ENCODE measurements at regions not wholly inside any gene's neighbourhood (a gene's known extent, or its start where the extent isn't known, plus 50 kb on each side); places are given as distances from the start of the nearest gene placed in this dataset.

GRCh38 chr12:111068290-111068689 lies 147.9 kb upstream of the MYL2 start:
- DNase-seq = no peak

DNA sequence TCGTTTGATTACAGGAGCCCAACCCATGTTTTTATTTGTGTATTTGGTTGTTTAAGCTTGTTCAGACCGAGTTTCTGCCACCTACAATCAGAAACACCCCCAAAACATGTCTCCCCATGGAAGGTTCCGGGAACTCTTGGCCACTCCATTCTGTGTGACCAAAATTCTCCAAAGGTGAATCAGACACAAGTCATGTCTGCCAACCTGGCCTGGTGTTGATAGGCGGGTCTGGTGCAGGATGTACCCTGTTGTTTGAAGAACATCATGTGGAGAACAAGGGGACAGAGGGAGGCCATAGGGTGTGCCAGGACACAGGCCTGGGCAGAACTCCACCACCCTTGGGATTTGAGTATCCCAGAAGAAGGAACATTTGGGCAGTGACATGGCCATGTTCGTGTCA lies 147.1 kb upstream of the MYL2 start:
- DNase-seq = no peak

- DNase-seq = no peak
These were observed 146.5 kb upstream of the MYL2 start for GRCh38 chr12:111066744-111067437.

DNA sequence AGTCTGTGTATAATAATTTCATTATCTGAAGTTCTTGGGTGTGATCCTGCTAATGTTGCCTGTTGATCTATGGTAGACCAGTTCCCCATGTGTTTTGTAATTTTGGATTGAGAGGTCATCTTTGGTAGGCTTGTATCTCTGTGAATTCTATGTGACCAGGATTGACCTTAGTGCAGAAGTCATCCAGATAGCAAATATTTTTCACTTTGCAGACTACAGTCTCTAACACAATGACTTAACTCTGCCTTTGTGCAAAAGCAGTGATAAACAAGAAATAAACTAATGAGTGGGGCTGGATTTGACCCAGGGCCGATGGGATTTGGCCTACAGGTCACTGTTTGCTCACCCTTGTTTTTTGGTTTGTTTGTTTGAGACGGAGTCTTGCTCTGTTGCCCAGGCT lies 144.6 kb upstream of the MYL2 start:
- DNase-seq = no peak

- no peak for DNase-seq
These were observed 143.8 kb upstream of the MYL2 start for GRCh38 chr12:111064154-111064553.

- DNase-seq = no peak
These were observed 143.1 kb upstream of the MYL2 start for GRCh38 chr12:111063295-111064026.

- DNase-seq = no peak
These were observed 137.5 kb upstream of the MYL2 start for GRCh38 chr12:111057701-111058425.

GRCh38 chr12:111056618-111057521 lies 136.5 kb upstream of the MYL2 start:
- no peak for DNase-seq

DNA sequence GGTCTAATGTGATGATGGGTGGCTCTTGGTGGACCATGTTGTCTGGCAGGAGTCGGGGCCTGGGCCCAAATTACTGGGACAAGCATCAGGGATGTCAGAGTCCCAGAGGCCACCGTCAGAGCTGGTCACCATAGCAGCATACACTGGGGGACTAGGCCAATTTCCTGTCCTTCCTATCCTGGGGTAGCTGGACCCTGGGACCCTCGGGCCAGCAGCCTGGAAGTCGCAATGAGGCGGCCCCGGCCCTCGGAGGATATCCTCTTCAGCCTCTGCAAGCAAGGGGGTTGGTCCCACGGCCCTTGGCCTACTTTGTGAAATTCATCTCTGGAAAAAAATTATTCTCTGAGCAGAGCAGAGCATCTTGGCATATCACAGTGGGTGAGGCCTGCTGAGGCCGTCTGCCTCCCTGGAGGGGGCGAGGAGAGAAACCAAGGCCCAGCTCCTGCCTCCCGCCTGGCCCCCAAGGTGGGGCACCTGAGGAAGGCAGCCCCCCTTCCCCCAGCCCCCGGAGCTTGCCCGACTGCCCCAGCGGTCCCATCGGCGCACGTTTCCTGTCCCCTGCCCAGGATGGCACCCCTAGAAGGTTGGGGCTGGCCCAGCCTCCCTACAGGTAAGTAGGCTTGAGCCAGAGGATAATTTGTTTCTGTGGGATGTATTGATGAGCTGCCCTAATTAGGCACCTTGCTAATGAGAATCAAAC lies 135.0 kb upstream of the MYL2 start:
- DNase-seq = no peak

DNA sequence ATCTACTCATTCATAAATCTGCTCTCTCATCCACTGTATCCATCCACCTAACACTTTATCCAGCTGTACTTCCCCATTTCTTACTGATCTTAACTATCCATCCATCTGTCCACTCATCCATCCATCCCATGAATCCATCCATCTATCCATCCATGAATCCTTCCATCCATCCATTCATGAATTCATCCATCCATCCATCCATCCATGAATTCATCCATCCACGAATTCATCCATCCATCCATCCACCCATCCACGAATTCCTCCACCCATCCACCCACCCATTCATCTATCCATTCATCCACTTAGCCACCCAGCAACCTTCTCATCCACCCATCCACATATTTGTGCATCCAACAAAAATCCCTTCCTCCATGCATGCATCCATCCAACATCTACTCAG lies 128.6 kb upstream of the MYL2 start:
- no peak for DNase-seq

GRCh38 chr12:111046896-111047295 lies 126.5 kb upstream of the MYL2 start:
- DNase-seq = no peak

DNA sequence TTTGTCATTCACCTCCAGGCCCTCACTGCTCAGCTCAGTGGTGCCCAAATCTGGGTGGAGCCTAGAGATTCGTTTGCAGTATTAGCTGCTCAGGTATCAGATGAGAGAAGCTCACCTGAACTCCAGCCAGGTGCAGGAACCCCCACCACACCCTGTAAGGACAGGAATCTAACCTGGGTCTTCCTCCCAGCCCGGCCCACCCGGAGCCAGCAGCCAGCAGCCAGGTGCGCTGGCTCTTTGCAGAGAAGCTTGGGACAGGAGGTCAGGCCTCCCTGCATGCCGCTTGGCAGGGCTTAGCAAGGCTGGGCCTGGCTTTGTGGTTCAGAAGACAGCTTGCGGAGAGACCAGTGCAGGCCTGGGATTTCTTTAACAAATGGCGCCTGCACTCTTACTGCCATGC lies 125.6 kb upstream of the MYL2 start:
- DNase-seq = no peak

- no peak for DNase-seq
These were observed 120.7 kb upstream of the MYL2 start for GRCh38 chr12:111041091-111041490.

GRCh38 chr12:111040690-111041089 lies 120.3 kb upstream of the MYL2 start:
- no peak for DNase-seq

DNA sequence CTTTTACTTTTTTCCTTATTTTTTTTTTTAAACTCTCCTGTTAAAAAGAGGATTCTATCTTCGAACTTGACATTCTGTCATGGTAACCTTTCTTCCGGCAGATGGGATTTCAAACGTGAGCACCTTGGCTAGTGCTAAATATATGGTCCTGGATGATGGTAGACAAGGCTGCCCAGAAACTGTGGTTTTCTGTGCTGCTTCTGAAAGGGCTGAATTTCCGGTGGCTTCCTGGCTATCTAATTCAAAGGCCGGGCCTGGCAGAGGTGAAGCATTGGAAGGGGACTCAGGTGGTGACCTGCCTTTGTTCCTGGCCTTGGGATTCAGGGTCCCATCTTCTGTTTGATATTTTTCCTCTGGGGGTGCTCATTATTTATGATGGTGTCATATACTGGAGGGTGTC lies 118.6 kb upstream of the MYL2 start:
- no peak for DNase-seq

- no peak for DNase-seq
These were observed 117.7 kb upstream of the MYL2 start for GRCh38 chr12:111038077-111038476.

GRCh38 chr12:111037047-111037446 lies 116.7 kb upstream of the MYL2 start:
- DNase-seq = no peak

DNA sequence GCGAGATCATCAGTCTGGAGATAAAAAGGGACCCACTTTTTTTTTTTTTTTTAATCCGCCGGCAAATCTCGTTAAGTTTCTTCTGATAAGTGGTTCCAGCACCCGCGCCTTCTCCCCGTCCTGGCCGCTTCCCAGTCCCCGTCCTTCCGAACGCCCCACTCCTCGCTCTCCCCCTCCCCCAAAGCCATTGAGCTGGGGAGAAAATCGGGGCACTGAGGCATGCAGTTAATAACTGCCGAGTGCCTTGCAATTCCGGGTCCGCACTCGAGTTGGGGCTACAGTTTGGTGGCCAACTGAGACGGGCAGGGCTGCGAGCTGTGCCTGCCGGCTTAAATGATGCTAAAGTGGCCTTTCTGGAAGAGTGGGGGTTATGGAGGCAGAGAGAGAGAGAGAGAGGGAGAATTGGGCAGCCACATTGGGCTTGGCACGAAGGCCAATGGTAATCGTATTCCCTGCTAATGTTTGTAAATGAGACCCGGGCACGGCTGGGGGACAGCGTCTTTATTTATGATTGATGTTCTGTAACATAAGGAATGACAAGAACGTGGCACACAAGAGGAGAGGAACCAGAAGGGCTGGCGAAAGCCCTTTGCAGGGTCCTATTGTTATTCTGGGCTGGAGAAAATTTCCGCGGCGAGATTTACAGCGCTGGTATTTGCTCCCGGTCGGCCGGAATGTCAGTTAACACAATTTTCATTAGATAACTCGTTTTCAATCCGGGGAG lies 115.4 kb upstream of the MYL2 start:
- no peak for DNase-seq

DNA sequence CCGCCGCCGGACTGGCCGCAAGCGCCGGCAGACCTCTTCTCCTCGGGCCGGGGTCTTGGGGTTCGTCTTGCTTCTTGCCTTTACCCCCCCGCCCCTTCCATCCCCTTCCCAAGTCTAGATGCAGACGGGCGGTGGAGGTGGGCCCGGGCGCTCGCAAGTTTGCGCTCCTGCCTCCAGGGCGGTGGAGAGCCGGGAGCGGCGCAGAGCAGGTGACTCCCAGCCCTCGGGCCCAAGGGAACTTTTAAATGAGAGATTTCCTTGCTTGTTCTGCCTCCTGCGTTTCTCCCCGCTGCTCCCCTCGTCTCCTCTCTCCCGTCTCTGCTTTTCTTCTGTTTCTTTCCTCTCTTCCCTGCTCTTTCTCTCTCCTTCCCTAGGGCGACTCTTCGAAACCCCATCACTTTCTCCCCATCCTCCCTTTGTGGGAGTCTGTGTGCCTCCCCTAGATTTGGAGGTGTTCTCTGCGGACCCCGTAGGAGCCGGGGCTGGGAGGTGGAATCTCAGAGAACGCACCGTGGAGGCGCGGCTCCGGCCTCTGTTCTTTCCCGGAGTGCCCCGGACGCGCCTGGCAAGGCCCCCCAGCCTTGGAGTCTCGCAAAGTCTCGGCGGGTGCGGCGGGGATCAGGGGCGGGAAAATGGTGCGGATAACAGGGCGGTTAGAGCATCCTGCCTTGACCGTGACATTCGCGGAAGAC lies 114.7 kb upstream of the MYL2 start:
- DNase-seq = no peak

GRCh38 chr12:111034083-111034885 lies 113.9 kb upstream of the MYL2 start, which contains the start of gene CUX2:
Gene CUX2 (plus strand): TSS chr12:111034165.
- no peak for DNase-seq

Measured in NCI-H2029 treated with DMSO at 0.1 percent for 48 hours (cell line).